Large intestine (tissue), 3 donors: ENCODE measurements at regions not wholly inside any gene's neighbourhood (a gene's known extent, or its start where the extent isn't known, plus 50 kb on each side); places are given as distances from the start of the nearest gene placed in this dataset.

Experiments used
- DNase-seq, 2 donors: peaks; one replicate each; pipeline versions ENCODE4 v3.0.0 to v3.0.0-alpha.2; 2013
- H3K27ac ChIP-seq: one replicate; pipeline ENCODE4 v1.5.1; 2013; ENCODE audit warnings: low read length
- H3K27me3 ChIP-seq: 2 replicates; pipeline ENCODE4 v1.6.1; 2013; ENCODE audit warnings: low read length; ENCODE audit not compliant: control insufficient read depth, insufficient read depth
- H3K36me3 ChIP-seq: 2 replicates; pipeline ENCODE4 v1.6.1; 2013; ENCODE audit warnings: low read length; ENCODE audit not compliant: control insufficient read depth, insufficient read depth
- H3K4me1 ChIP-seq: one replicate; pipeline ENCODE4 v1.6.1; 2013; ENCODE audit warnings: low read length; ENCODE audit not compliant: control insufficient read depth, insufficient read depth
- H3K4me3 ChIP-seq: one replicate; pipeline ENCODE4 v1.5.1; 2013; ENCODE audit warnings: low read length
- H3K9me3 ChIP-seq: one replicate; pipeline ENCODE4 v1.6.1; 2013; ENCODE audit warnings: mild to moderate bottlenecking, low read depth, low read length, moderate library complexity; ENCODE audit not compliant: control insufficient read depth
- WGBS: methylation state at CpG from one replicate; pipeline ENCODE4 v1.1.5; 2013; ENCODE audit warnings: low lambda C conversion rate; ENCODE audit not compliant: insufficient coverage; 5-methylcytosine and 5-hydroxymethylcytosine counted together

- no peaks in the 10 kb centered on the region for H3K9me3 ChIP-seq
- H3K4me3 ChIP-seq, result no peak overlapping the region
- 100% methylated on average over 1 of the region's 2 CpGs for WGBS
- no peak for DNase-seq
- peaks cover 9% of the 10 kb centered on the region for H3K4me1 ChIP-seq
- H3K27me3 ChIP-seq, result no peaks in the 10 kb centered on the region
- H3K27ac ChIP-seq, result no peak overlapping the region
- no peaks in the 10 kb centered on the region for H3K36me3 ChIP-seq
Measured at GRCh38 chr4:74610491-74610890, 165.6 kb downstream of the AREG start.

GRCh38 chr4:74612837-74613236 lies 167.9 kb downstream of the AREG start:
- no peak for DNase-seq
- 100% methylated on average over 2 of the region's 2 CpGs for WGBS
- no peaks in the 10 kb centered on the region for H3K36me3 ChIP-seq
- peaks cover 9% of the 10 kb centered on the region for H3K4me1 ChIP-seq
- peaks cover 10% of the 10 kb centered on the region for H3K9me3 ChIP-seq
- H3K4me3 ChIP-seq, result no peak overlapping the region
- no peak overlapping the region for H3K27ac ChIP-seq
- H3K27me3 ChIP-seq, result no peaks in the 10 kb centered on the region

GRCh38 chr4:74613266-74613665 lies 168.3 kb downstream of the AREG start:
- WGBS, result 86% methylated on average over 2 of the region's 2 CpGs
- H3K9me3 ChIP-seq, result peaks cover 10% of the 10 kb centered on the region
- no peaks in the 10 kb centered on the region for H3K27me3 ChIP-seq
- H3K4me3 ChIP-seq, result no peak overlapping the region
- H3K4me1 ChIP-seq, result peaks cover 7% of the 10 kb centered on the region
- DNase-seq, result no peak
- H3K36me3 ChIP-seq, result no peaks in the 10 kb centered on the region
- H3K27ac ChIP-seq, result no peak overlapping the region

GRCh38 chr4:74615411-74615810 lies 170.5 kb downstream of the AREG start:
- Histone ChIP-seq H3K4me3 (no peak overlapping the region), H3K27ac (no peak overlapping the region), H3K27me3 (no peaks in the 10 kb centered on the region), H3K36me3 (no peaks in the 10 kb centered on the region), H3K9me3 (peaks cover 10% of the 10 kb centered on the region), H3K4me1 (peaks cover 4% of the 10 kb centered on the region)
- DNase-seq, result no peak
- no CpG with 5 or more reads among the region's 2 CpGs for WGBS

- 100% methylated on average over 1 of the region's 1 CpG for WGBS
- Histone ChIP-seq H3K27me3 (no peaks in the 10 kb centered on the region), H3K4me3 (no peak overlapping the region), H3K36me3 (no peaks in the 10 kb centered on the region), H3K4me1 (peaks cover 7% of the 10 kb centered on the region), H3K9me3 (peaks cover 10% of the 10 kb centered on the region), H3K27ac (no peak overlapping the region)
- no peak for DNase-seq
Measured at GRCh38 chr4:74618166-74618565, 173.2 kb downstream of the AREG start.

GRCh38 chr4:74618659-74619058 lies 173.7 kb downstream of the AREG start:
- no peaks in the 10 kb centered on the region for H3K27me3 ChIP-seq
- H3K4me3 ChIP-seq, result no peak overlapping the region
- H3K4me1 ChIP-seq, result peaks cover 11% of the 10 kb centered on the region
- peaks cover 10% of the 10 kb centered on the region for H3K9me3 ChIP-seq
- 88% methylated on average over 1 of the region's 1 CpG for WGBS
- no peak for DNase-seq
- no peak overlapping the region for H3K27ac ChIP-seq
- no peaks in the 10 kb centered on the region for H3K36me3 ChIP-seq

GRCh38 chr4:74619931-74620702 lies 174.2 kb downstream of the BTC start:
- no peaks in the 10 kb centered on the region for H3K27me3 ChIP-seq
- no peak for DNase-seq
- H3K4me3 ChIP-seq, result no peak overlapping the region
- 83% methylated on average over 1 of the region's 2 CpGs for WGBS
- peak overlapping the region; percentile 36 for H3K27ac ChIP-seq
- H3K9me3 ChIP-seq, result peaks cover 10% of the 10 kb centered on the region
- no peaks in the 10 kb centered on the region for H3K36me3 ChIP-seq
- H3K4me1 ChIP-seq, result peaks cover 23% of the 10 kb centered on the region

GRCh38 chr4:74621616-74622015 lies 172.7 kb downstream of the BTC start:
- no peak for DNase-seq
- peaks cover 32% of the 10 kb centered on the region for H3K4me1 ChIP-seq
- H3K4me3 ChIP-seq, result no peak overlapping the region
- no peaks in the 10 kb centered on the region for H3K27me3 ChIP-seq
- peaks cover 5% of the 10 kb centered on the region for H3K9me3 ChIP-seq
- H3K27ac ChIP-seq, result no peak overlapping the region
- H3K36me3 ChIP-seq, result no peaks in the 10 kb centered on the region

GRCh38 chr4:74623041-74623440 lies 171.3 kb downstream of the BTC start:
- DNase-seq, result peak; percentile 62 to 76
- Histone ChIP-seq H3K27ac (peak overlapping the region; percentile 66), H3K4me1 (peaks cover 44% of the 10 kb centered on the region), H3K36me3 (no peaks in the 10 kb centered on the region), H3K4me3 (no peak overlapping the region), H3K27me3 (no peaks in the 10 kb centered on the region), H3K9me3 (no peaks in the 10 kb centered on the region)
- 60% methylated on average over 2 of the region's 3 CpGs for WGBS

- peak overlapping the region; percentile 73 for H3K27ac ChIP-seq
- no peaks in the 10 kb centered on the region for H3K36me3 ChIP-seq
- H3K9me3 ChIP-seq, result no peaks in the 10 kb centered on the region
- peaks cover 52% of the 10 kb centered on the region for H3K4me1 ChIP-seq
- peak; percentile 67 to 88 for DNase-seq
- 33% methylated on average over 4 of the region's 5 CpGs for WGBS
- H3K27me3 ChIP-seq, result no peaks in the 10 kb centered on the region
- H3K4me3 ChIP-seq, result no peak overlapping the region
Measured at GRCh38 chr4:74624351-74625151, 169.8 kb downstream of the BTC start.
